Panc1 (cell line): ENCODE measurements at regions not wholly inside any gene's neighbourhood (a gene's known extent, or its start where the extent isn't known, plus 50 kb on each side); places are given as distances from the start of the nearest gene placed in this dataset.

ENCODE experiments used
- ATAC-seq: fragments of 200-7000 bp; cut with Tn5 transposase; 2 replicates; pipeline ENCODE4 v1.9.1; 2020; ENCODE audit warnings: mild to moderate bottlenecking, moderate library complexity
- BruUV-seq: library from RNA; stranded (reverse); fragments of 400-500 nt; replicated peaks from 2 replicates; lab custom pipeline; 2021; lab: Mats Ljungman, UMichigan
- CTCF ChIA-PET: fragments of 300-600 bp; sonication (Branson Sonifier 250); formaldehyde crosslinking; loops from one replicate; lab custom pipeline; 2022; ENCODE audit warnings: antibody characterized with exemption; lab: Charles Lee
- POLR2A ChIA-PET: fragments of 300-600 bp; sonication (Branson Sonifier 250); formaldehyde crosslinking; loops from one replicate; lab custom pipeline; 2022; ENCODE audit warnings: antibody characterized with exemption; lab: Charles Lee
- DNase-seq: peaks from one replicate; pipeline ENCODE4 v3.0.0-alpha.2; 2010; ENCODE audit warnings: low read depth, low spot score
- H3K27ac ChIP-seq: 2 replicates; pipeline ENCODE4 v1.5.1; 2011; ENCODE audit warnings: mild to moderate bottlenecking, low read length, inconsistent platforms
- H3K27me3 ChIP-seq: fragments of 200-500 bp; sonication (Bioruptor generic); 2 replicates; pipeline ENCODE4 v1.6.0; 2014; ENCODE audit warnings: low read length, inconsistent platforms; ENCODE audit not compliant: control insufficient read depth, insufficient read depth
- H3K36me3 ChIP-seq: fragments of 200-500 bp; sonication (Bioruptor generic); 2 replicates; pipeline ENCODE4 v1.5.1; 2014; ENCODE audit warnings: inconsistent platforms, mild to moderate bottlenecking, low read length, moderate library complexity; ENCODE audit not compliant: control insufficient read depth, insufficient read depth
- H3K4me1 ChIP-seq: 2 replicates; pipeline ENCODE4 v1.5.1; 2011; ENCODE audit warnings: inconsistent platforms, mild to moderate bottlenecking, low read length, moderate library complexity; ENCODE audit not compliant: control insufficient read depth, insufficient read depth
- H3K4me3 ChIP-seq, 2 experiments: 2 replicates each; pipeline ENCODE4 v1.5.1; 2011 to 2012; ENCODE audit warnings: low read depth in 2 of 2, low read length in 2 of 2, mild to moderate bottlenecking in 2 of 2, inconsistent platforms in 1 of 2, moderate library complexity in 1 of 2
- H3K9me3 ChIP-seq: fragments of 200-500 bp; sonication (Bioruptor generic); 2 replicates; pipeline ENCODE4 v1.5.1; 2014; ENCODE audit warnings: low read depth, mild to moderate bottlenecking, inconsistent platforms, low read length, moderate library complexity; ENCODE audit not compliant: control insufficient read depth, insufficient read depth
- POLR2AphosphoS5 ChIP-seq: IDR thresholded peaks from 2 replicates; pipeline ENCODE4 v1.6.1; 2012; ENCODE audit warnings: mild to moderate bottlenecking, low read depth, low read length, moderate library complexity
- SIN3A ChIP-seq: IDR thresholded peaks from 2 replicates; pipeline ENCODE4 v1.6.1; 2012; ENCODE audit warnings: low read depth, mild to moderate bottlenecking, low read length, moderate library complexity, borderline replicate concordance; ENCODE audit not compliant: insufficient read depth
- TCF7L2 ChIP-seq: IDR thresholded peaks from 2 replicates; pipeline ENCODE4 v1.6.1; 2011; ENCODE audit warnings: mild to moderate bottlenecking, low read depth, low read length, inconsistent platforms
- in situ Hi-C: cut with HindIII; loops from 2 replicates; pipeline ENCODE4 v1.10.0; 2016; ENCODE audit warnings: low sequenced_read_pairs, low pct_unique_long_range_greater_than_20kb
- intact Hi-C: fragments of 100-400 bp; cut with micrococcal nuclease; formaldehyde crosslinking; loops from one replicate; pipeline ENCODE4 v1.10.0; 2022; ENCODE audit not compliant: unreplicated experiment
- TF ChIP-seq, protein P1 (sequence below), 2 experiments: IDR thresholded peaks; 2 replicates each; pipeline ENCODE4 v1.6.1; 2011 to 2012; ENCODE audit warnings: low read depth in 2 of 2, control low read depth in 1 of 2, low read length in 1 of 2, mild to moderate bottlenecking in 1 of 2, moderate library complexity in 1 of 2; ENCODE audit not compliant: insufficient read depth in 1 of 2
- TF ChIP-seq, protein P2 (sequence below): fragments of 450-650 bp; IDR thresholded peaks from 2 replicates; pipeline ENCODE4 v1.5.1; 2017; ENCODE audit warnings: mild to moderate bottlenecking

DNA sequence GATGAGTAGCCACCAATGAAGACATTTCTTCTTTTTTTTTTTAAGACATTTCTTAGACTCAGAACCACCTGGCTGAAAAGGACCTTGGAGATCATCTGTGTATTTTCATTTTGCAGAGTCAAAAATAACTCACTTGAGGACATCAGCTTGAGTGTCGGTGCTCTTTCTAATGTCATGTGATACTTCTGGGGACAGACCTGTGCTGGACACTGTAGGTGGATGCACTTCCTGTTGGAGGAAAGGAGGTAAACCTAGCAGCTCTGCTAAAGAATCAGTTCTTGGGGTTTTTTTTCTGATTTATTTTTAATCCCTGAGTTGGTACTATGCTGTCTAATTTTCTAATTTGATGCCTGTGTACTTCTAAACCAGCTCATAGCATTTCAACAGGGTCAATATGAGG, 283.9 kb upstream of the CRIM1 start:
- Histone ChIP-seq H3K36me3 (no peaks in the 10 kb centered on the region), H3K27ac (no peak overlapping the region), H3K9me3 (no peaks in the 10 kb centered on the region), H3K27me3 (no peaks in the 10 kb centered on the region), H3K4me1 (no peaks in the 10 kb centered on the region), H3K4me3 (no peak overlapping the region)
- BruUV-seq = no TSS peak
- intact Hi-C loops = no loop called here
- TF ChIP-seq, protein P1, sequence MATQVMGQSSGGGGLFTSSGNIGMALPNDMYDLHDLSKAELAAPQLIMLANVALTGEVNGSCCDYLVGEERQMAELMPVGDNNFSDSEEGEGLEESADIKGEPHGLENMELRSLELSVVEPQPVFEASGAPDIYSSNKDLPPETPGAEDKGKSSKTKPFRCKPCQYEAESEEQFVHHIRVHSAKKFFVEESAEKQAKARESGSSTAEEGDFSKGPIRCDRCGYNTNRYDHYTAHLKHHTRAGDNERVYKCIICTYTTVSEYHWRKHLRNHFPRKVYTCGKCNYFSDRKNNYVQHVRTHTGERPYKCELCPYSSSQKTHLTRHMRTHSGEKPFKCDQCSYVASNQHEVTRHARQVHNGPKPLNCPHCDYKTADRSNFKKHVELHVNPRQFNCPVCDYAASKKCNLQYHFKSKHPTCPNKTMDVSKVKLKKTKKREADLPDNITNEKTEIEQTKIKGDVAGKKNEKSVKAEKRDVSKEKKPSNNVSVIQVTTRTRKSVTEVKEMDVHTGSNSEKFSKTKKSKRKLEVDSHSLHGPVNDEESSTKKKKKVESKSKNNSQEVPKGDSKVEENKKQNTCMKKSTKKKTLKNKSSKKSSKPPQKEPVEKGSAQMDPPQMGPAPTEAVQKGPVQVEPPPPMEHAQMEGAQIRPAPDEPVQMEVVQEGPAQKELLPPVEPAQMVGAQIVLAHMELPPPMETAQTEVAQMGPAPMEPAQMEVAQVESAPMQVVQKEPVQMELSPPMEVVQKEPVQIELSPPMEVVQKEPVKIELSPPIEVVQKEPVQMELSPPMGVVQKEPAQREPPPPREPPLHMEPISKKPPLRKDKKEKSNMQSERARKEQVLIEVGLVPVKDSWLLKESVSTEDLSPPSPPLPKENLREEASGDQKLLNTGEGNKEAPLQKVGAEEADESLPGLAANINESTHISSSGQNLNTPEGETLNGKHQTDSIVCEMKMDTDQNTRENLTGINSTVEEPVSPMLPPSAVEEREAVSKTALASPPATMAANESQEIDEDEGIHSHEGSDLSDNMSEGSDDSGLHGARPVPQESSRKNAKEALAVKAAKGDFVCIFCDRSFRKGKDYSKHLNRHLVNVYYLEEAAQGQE (IDR thresholded peaks at IDR 0.05; ENCODE audit: insufficient read depth in 1 of 2, low read depth in 2 of 2, low read length in 1 of 2) = no peak
- TF ChIP-seq POLR2AphosphoS5 = no peak
- TF ChIP-seq, protein P2, sequence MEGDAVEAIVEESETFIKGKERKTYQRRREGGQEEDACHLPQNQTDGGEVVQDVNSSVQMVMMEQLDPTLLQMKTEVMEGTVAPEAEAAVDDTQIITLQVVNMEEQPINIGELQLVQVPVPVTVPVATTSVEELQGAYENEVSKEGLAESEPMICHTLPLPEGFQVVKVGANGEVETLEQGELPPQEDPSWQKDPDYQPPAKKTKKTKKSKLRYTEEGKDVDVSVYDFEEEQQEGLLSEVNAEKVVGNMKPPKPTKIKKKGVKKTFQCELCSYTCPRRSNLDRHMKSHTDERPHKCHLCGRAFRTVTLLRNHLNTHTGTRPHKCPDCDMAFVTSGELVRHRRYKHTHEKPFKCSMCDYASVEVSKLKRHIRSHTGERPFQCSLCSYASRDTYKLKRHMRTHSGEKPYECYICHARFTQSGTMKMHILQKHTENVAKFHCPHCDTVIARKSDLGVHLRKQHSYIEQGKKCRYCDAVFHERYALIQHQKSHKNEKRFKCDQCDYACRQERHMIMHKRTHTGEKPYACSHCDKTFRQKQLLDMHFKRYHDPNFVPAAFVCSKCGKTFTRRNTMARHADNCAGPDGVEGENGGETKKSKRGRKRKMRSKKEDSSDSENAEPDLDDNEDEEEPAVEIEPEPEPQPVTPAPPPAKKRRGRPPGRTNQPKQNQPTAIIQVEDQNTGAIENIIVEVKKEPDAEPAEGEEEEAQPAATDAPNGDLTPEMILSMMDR = no peak
- TF ChIP-seq SIN3A = no peak
- TF ChIP-seq TCF7L2 = no peak
- CTCF ChIA-PET = no interaction called here
- in situ Hi-C loops = no loop called here
- ATAC-seq (no peak), DNase-seq (no peak)
- POLR2A ChIA-PET = no interaction called here

DNA sequence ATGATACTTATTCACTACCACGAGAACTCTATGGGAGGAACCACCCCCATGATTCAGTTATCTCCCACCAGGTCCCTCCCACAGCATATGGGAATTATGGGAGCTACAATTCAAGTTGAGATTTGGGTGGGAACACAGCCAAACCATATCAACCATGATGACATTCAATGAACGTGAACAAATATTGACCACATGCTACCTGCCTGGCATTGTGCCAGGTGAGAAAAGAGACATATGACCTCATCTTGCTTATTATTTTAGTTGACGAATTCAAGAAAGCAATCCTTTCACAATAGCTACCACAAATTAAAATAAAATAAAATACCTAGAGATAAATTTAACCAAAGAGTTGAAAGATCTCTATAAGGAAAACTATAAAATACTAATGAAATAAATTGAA, 286.5 kb upstream of the CRIM1 start:
- DNase-seq (no peak), ATAC-seq (no peak)
- Histone ChIP-seq H3K27me3 (no peaks in the 10 kb centered on the region), H3K4me1 (no peaks in the 10 kb centered on the region), H3K36me3 (no peaks in the 10 kb centered on the region), H3K4me3 (no peak overlapping the region), H3K9me3 (no peaks in the 10 kb centered on the region), H3K27ac (no peak overlapping the region)
- TF ChIP-seq TCF7L2 = no peak
- TF ChIP-seq, protein P1 (IDR thresholded peaks at IDR 0.05; ENCODE audit: insufficient read depth in 1 of 2, low read depth in 2 of 2, low read length in 1 of 2) = no peak
- TF ChIP-seq SIN3A = no peak
- TF ChIP-seq, protein P2 = no peak
- TF ChIP-seq POLR2AphosphoS5 = no peak
- in situ Hi-C loops (no loop called here), intact Hi-C loops (no loop called here)
- ChIA-PET POLR2A (no interaction called here), CTCF (no interaction called here)
- no TSS peak for BruUV-seq
